PC-3 (cell line): ENCODE measurements at regions not wholly inside any gene's neighbourhood (a gene's known extent, or its start where the extent isn't known, plus 50 kb on each side); places are given as distances from the start of the nearest gene placed in this dataset.
A peak's percentile ranks its signal among the peaks of the same experiment; 100 is the strongest.

Source experiments
- ATAC-seq: fragments of 200-7000 bp; cut with Tn5 transposase; 2 replicates; pipeline ENCODE4 v1.9.1; 2020; ENCODE audit warnings: mild to moderate bottlenecking, moderate library complexity
- BruUV-seq: library from RNA; stranded (reverse); fragments of 400-500 nt; replicated peaks from 2 replicates; lab custom pipeline; 2021; lab: Mats Ljungman, UMichigan
- CTCF ChIA-PET: fragments of 300-600 bp; sonication (Branson Sonifier 250); formaldehyde crosslinking; loops from one replicate; lab custom pipeline; 2022; ENCODE audit warnings: antibody characterized with exemption; lab: Charles Lee
- POLR2A ChIA-PET: fragments of 300-600 bp; sonication (Branson Sonifier 250); formaldehyde crosslinking; loops from one replicate; lab custom pipeline; 2022; ENCODE audit warnings: antibody characterized with exemption; ENCODE audit not compliant: unreplicated experiment; lab: Charles Lee
- DNase-seq: peaks from one replicate; pipeline ENCODE4 v3.0.0-alpha.2; 2015
- H2AFZ ChIP-seq: fragments of 300-600 bp; sonication (generic); 2 replicates; pipeline ENCODE4 v1.6.0; 2016; ENCODE audit warnings: antibody characterized with exemption, low read length
- H3F3A ChIP-seq: fragments of 300-600 bp; sonication (generic); one replicate; pipeline ENCODE4 v1.6.0; 2017; ENCODE audit warnings: antibody characterized with exemption, low read length, control low read depth, mild to moderate bottlenecking; ENCODE audit not compliant: unreplicated experiment
- H3K27ac ChIP-seq: fragments of 300-600 bp; sonication (generic); 2 replicates; pipeline ENCODE4 v1.5.1; 2016; ENCODE audit warnings: mild to moderate bottlenecking, low read length
- H3K27me3 ChIP-seq: fragments of 300-600 bp; sonication (generic); 2 replicates; pipeline ENCODE4 v1.6.1; 2016; ENCODE audit warnings: low read length, mixed read lengths
- H3K36me3 ChIP-seq: fragments of 300-600 bp; sonication (generic); 2 replicates; pipeline ENCODE4 v1.6.1; 2016; ENCODE audit warnings: low read depth, mixed run types, low read length, mixed read lengths
- H3K4me1 ChIP-seq: fragments of 300-600 bp; sonication (generic); 2 replicates; pipeline ENCODE4 v1.5.1; 2016; ENCODE audit warnings: low read length; ENCODE audit not compliant: insufficient read depth
- H3K4me2 ChIP-seq: fragments of 300-600 bp; sonication (generic); 2 replicates; pipeline ENCODE4 v1.6.0; 2016; ENCODE audit warnings: low read length
- H3K4me3 ChIP-seq: fragments of 300-600 bp; sonication (generic); 2 replicates; pipeline ENCODE4 v1.5.1; 2016; ENCODE audit warnings: mild to moderate bottlenecking, low read length, mixed read lengths
- H3K79me2 ChIP-seq: fragments of 300-600 bp; sonication (generic); 2 replicates; pipeline ENCODE4 v1.6.1; 2017; ENCODE audit warnings: low read length, mixed read lengths
- H3K9ac ChIP-seq: fragments of 300-600 bp; sonication (generic); 2 replicates; pipeline ENCODE4 v1.6.0; 2016; ENCODE audit warnings: mild to moderate bottlenecking, low read length
- H3K9me2 ChIP-seq: fragments of 300-600 bp; sonication (generic); replicated peaks from 2 replicates; pipeline ENCODE4 v1.6.1; 2016; ENCODE audit warnings: mixed run types, low read length, mixed read lengths
- H3K9me3 ChIP-seq: fragments of 300-600 bp; sonication (generic); 2 replicates; pipeline ENCODE4 v1.6.1; 2016; ENCODE audit warnings: low read length, mixed read lengths
- H4K20me1 ChIP-seq: fragments of 300-600 bp; sonication (generic); 2 replicates; pipeline ENCODE4 v1.6.1; 2016; ENCODE audit warnings: low read length, mixed read lengths
- CTCF ChIP-seq: fragments of 300-600 bp; sonication (generic); conservative IDR thresholded peaks from 2 replicates; pipeline ENCODE4 v1.5.1; 2017; ENCODE audit warnings: antibody characterized with exemption, low read depth, mild to moderate bottlenecking, low read length
- EZH2 ChIP-seq: fragments of 300-600 bp; sonication (generic); IDR thresholded peaks from one replicate; pipeline ENCODE4 v1.6.1; 2017; ENCODE audit warnings: antibody characterized with exemption, mild to moderate bottlenecking, low read length; ENCODE audit not compliant: unreplicated experiment
- EZH2phosphoT487 ChIP-seq: fragments of 300-600 bp; sonication (generic); IDR thresholded peaks from 2 replicates; pipeline ENCODE4 v1.6.1; 2018; ENCODE audit warnings: mild to moderate bottlenecking, antibody characterized with exemption, low read length, borderline replicate concordance
- intact Hi-C: fragments of 100-400 bp; cut with micrococcal nuclease; formaldehyde crosslinking; loops from 2 replicates; pipeline ENCODE4 v1.9.0; 2023

- BruUV-seq, result no TSS peak
- Histone ChIP-seq H3K4me3 (no peak overlapping the region), H3K9me3 (no peaks in the 10 kb centered on the region), H3K4me2 (no peak overlapping the region), H4K20me1 (no peaks in the 10 kb centered on the region), H3K9ac (no peak overlapping the region), H3F3A (no peaks in the 10 kb centered on the region), H3K9me2 (no peaks in the 10 kb centered on the region), H3K4me1 (no peaks in the 10 kb centered on the region), H3K27ac (no peak overlapping the region), H3K36me3 (no peaks in the 10 kb centered on the region), H2AFZ (no peak overlapping the region), H3K27me3 (no peaks in the 10 kb centered on the region), H3K79me2 (no peaks in the 10 kb centered on the region)
- no peak for ATAC-seq
- CTCF ChIA-PET, result no interaction called here
- TF ChIP-seq EZH2 (no peak), EZH2phosphoT487 (no peak), CTCF (no peak)
- intact Hi-C loops, result no loop called here
- POLR2A ChIA-PET, result no interaction called here
- DNase-seq, result peak; percentile 1
These were observed 313.2 kb downstream of the ANTXR2 start for GRCh38 chr4:79759793-79760192.

GRCh38 chr4:79757600-79757999 lies 315.4 kb downstream of the ANTXR2 start:
- Histone ChIP-seq H4K20me1 (no peaks in the 10 kb centered on the region), H3K27me3 (no peaks in the 10 kb centered on the region), H3K79me2 (no peaks in the 10 kb centered on the region), H3K9me3 (no peaks in the 10 kb centered on the region), H3K9me2 (no peaks in the 10 kb centered on the region), H3K4me1 (no peaks in the 10 kb centered on the region), H2AFZ (no peak overlapping the region), H3K27ac (no peak overlapping the region), H3K4me2 (no peak overlapping the region), H3F3A (no peaks in the 10 kb centered on the region), H3K36me3 (no peaks in the 10 kb centered on the region), H3K9ac (no peak overlapping the region), H3K4me3 (no peak overlapping the region)
- ChIA-PET CTCF (no interaction called here), POLR2A (no interaction called here)
- intact Hi-C loops, result no loop called here
- BruUV-seq, result no TSS peak
- TF ChIP-seq CTCF (no peak), EZH2 (no peak), EZH2phosphoT487 (no peak)
- peak; percentile 6 for DNase-seq
- 0 out of 2 replicates have a peak, but pooled peaks have one; percentile 35 for ATAC-seq

GRCh38 chr4:79756140-79756895 lies 316.7 kb downstream of the ANTXR2 start:
- Histone ChIP-seq H3K9me2 (no peaks in the 10 kb centered on the region), H2AFZ (no peak overlapping the region), H3K4me1 (no peaks in the 10 kb centered on the region), H3K4me2 (no peak overlapping the region), H3K79me2 (no peaks in the 10 kb centered on the region), H3K9me3 (no peaks in the 10 kb centered on the region), H3K9ac (no peak overlapping the region), H3K27ac (no peak overlapping the region), H3K27me3 (no peaks in the 10 kb centered on the region), H3K36me3 (no peaks in the 10 kb centered on the region), H4K20me1 (no peaks in the 10 kb centered on the region), H3K4me3 (no peak overlapping the region), H3F3A (no peaks in the 10 kb centered on the region)
- no TSS peak for BruUV-seq
- CTCF ChIA-PET, result no interaction called here
- intact Hi-C loops, result no loop called here
- ATAC-seq, result no peak
- DNase-seq, result no peak
- TF ChIP-seq EZH2 (no peak), EZH2phosphoT487 (no peak), CTCF (no peak)
- POLR2A ChIA-PET, result no interaction called here
